Left ventricle myocardium inferior (tissue), 1 donor: ENCODE measurements at regions not wholly inside any gene's neighbourhood (a gene's known extent, or its start where the extent isn't known, plus 50 kb on each side); places are given as distances from the start of the nearest gene placed in this dataset.

Experiments used
- DNase-seq: peaks from one replicate; pipeline ENCODE4 v3.0.0-alpha.2; 2020
- H3K27ac ChIP-seq: fragments of 200-600 bp; replicated peaks from 2 replicates; pipeline ENCODE4 v1.8.0; 2021
- H3K27me3 ChIP-seq: fragments of 200-600 bp; 2 replicates; pipeline ENCODE4 v1.8.0; 2021; ENCODE audit warnings: low read depth
- H3K36me3 ChIP-seq: fragments of 200-600 bp; 2 replicates; pipeline ENCODE4 v1.8.0; 2021
- H3K4me1 ChIP-seq: fragments of 200-600 bp; 2 replicates; pipeline ENCODE4 v1.8.0; 2021
- H3K4me3 ChIP-seq: fragments of 200-600 bp; 2 replicates; pipeline ENCODE4 v1.8.0; 2021; ENCODE audit warnings: mild to moderate bottlenecking, moderate library complexity
- H3K9me3 ChIP-seq: fragments of 200-600 bp; replicated peaks from 2 replicates; pipeline ENCODE4 v1.8.0; 2021
- intact Hi-C: fragments of 100-400 bp; cut with micrococcal nuclease; formaldehyde crosslinking; loops from one replicate; pipeline ENCODE4 v1.11.0; 2022
- TF ChIP-seq, protein P1 (sequence below): fragments of 200-600 bp; IDR thresholded peaks from 2 replicates; pipeline ENCODE4 v1.8.0; 2021; ENCODE audit warnings: antibody characterized with exemption, mild to moderate bottlenecking, borderline replicate concordance
- donor health status: DM: no; HTN: yes; CAD: no; lungs with severe emphysema.

DNA sequence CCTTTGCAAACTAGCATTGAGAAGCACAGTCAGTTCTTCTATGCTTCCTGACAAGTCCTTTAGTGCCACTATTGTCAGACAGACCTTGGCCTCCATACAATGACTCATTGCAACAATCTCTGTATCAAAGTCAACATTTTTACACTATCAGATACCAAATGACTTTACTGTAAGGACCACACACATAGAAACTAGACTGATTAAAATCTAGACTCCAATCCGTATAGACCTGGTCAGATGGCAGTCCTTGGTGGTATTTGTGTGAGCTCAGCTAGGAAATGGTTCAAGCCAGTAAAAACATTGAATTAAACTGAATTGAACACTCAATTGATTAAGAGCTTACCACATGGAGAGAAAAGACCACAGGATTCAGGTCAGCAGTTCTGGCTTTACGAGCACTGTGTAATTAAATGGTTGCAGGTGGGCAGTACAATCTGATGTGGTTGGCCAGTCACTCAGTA is 549.8 kb upstream of the LCORL start:
- no peaks in the 10 kb centered on the region for H3K36me3 ChIP-seq
- no peaks in the 10 kb centered on the region for H3K4me1 ChIP-seq
- H3K4me3 ChIP-seq, result no peak overlapping the region
- intact Hi-C loops, result loop anchor here (10.0 kb wide), 1 partner anchor 747 kb away; no protein-coding TSS in a partner anchor
- TF ChIP-seq, protein P1, sequence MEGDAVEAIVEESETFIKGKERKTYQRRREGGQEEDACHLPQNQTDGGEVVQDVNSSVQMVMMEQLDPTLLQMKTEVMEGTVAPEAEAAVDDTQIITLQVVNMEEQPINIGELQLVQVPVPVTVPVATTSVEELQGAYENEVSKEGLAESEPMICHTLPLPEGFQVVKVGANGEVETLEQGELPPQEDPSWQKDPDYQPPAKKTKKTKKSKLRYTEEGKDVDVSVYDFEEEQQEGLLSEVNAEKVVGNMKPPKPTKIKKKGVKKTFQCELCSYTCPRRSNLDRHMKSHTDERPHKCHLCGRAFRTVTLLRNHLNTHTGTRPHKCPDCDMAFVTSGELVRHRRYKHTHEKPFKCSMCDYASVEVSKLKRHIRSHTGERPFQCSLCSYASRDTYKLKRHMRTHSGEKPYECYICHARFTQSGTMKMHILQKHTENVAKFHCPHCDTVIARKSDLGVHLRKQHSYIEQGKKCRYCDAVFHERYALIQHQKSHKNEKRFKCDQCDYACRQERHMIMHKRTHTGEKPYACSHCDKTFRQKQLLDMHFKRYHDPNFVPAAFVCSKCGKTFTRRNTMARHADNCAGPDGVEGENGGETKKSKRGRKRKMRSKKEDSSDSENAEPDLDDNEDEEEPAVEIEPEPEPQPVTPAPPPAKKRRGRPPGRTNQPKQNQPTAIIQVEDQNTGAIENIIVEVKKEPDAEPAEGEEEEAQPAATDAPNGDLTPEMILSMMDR, result no peak
- H3K27ac ChIP-seq, result no peak overlapping the region
- H3K27me3 ChIP-seq, result no peaks in the 10 kb centered on the region
- H3K9me3 ChIP-seq, result no peaks in the 10 kb centered on the region
- DNase-seq, result no peak

- intact Hi-C loops, result loop anchor here (10.0 kb wide), 1 partner anchor 746 kb away; no protein-coding TSS in a partner anchor
- H3K27ac ChIP-seq, result no peak overlapping the region
- H3K4me3 ChIP-seq, result no peak overlapping the region
- no peak for DNase-seq
- no peaks in the 10 kb centered on the region for H3K36me3 ChIP-seq
- TF ChIP-seq, protein P1, result no peak
- no peaks in the 10 kb centered on the region for H3K9me3 ChIP-seq
- no peaks in the 10 kb centered on the region for H3K4me1 ChIP-seq
- no peaks in the 10 kb centered on the region for H3K27me3 ChIP-seq
Observed at GRCh38 chr4:18570370-18570769, 548.8 kb upstream of the LCORL start.

DNA sequence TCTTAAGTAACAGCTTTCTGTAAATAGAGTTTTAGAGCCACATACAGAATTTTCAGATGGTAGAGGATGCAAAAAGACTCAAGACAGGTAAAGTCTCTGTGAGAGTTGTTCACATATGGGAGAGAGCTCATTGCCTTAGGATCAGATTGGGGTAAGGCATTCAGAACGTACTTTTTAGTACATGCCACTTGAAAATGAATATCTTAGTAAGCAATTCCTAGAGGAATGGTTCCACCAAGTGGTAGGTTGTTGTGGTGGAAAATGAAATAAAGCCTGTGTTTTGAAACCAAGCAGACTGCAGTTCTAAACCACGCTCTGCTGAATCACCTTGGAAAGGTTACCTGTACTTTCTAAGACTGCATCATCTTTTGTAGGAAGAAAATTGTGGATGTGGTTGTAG is 547.0 kb upstream of the LCORL start:
- H3K4me3 ChIP-seq, result no peak overlapping the region
- TF ChIP-seq, protein P1, result no peak
- DNase-seq, result no peak
- no peaks in the 10 kb centered on the region for H3K4me1 ChIP-seq
- no peaks in the 10 kb centered on the region for H3K27me3 ChIP-seq
- H3K36me3 ChIP-seq, result no peaks in the 10 kb centered on the region
- H3K27ac ChIP-seq, result no peak overlapping the region
- intact Hi-C loops, result no loop called here
- H3K9me3 ChIP-seq, result peaks cover 15% of the 10 kb centered on the region

DNA sequence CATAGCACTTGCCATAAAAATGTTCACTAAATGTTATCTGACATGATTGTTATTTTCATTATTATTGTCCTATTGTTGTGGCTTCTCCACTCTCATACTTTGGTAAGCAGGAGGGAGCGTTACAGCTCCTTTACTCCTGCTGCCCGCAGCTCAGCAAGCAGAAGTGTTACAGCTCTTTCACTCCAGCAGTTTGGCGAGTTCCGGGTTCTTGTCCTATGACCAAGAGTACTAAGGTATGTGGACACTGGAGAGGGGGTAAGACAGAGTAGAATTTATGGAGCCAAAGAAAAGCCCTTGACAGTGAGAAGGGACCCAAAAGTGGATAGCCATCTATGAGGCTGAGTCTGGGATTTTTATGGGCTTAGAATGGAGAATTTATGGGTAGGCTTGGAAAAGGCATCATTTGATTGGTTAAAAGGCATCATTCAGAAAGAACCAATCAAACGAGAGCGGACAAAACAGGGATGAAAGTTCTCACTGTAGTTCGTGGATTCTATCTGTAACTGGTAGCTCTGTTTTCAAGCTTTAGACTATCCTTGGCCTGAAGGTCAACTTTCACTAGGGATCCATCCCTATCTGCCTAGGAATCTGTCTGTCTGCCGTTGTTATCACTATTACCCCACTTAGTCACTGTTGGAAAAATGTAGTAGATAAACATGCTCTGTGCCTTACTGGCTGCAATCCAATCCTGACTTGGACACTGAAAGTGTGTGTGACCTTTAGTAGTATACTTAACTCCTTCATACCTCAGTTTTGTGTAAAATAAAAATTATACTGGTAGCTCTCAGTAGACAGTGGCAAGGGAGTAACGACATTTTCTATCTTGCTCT is 545.6 kb upstream of the LCORL start:
- Histone ChIP-seq H3K27me3 (no peaks in the 10 kb centered on the region), H3K36me3 (no peaks in the 10 kb centered on the region), H3K4me1 (no peaks in the 10 kb centered on the region), H3K9me3 (peaks cover 24% of the 10 kb centered on the region), H3K27ac (no peak overlapping the region), H3K4me3 (no peak overlapping the region)
- TF ChIP-seq, protein P1, result no peak
- DNase-seq, result no peak
- intact Hi-C loops, result no loop called here

GRCh38 chr4:18559492-18559891 is 537.9 kb upstream of the LCORL start:
- H3K27me3 ChIP-seq, result no peaks in the 10 kb centered on the region
- no peak for DNase-seq
- no peak overlapping the region for H3K27ac ChIP-seq
- H3K4me3 ChIP-seq, result no peak overlapping the region
- TF ChIP-seq, protein P1, result no peak
- H3K4me1 ChIP-seq, result no peaks in the 10 kb centered on the region
- intact Hi-C loops, result no loop called here
- peaks cover 24% of the 10 kb centered on the region for H3K9me3 ChIP-seq
- no peaks in the 10 kb centered on the region for H3K36me3 ChIP-seq
